ENCODE measurements at regions not wholly inside any gene's neighbourhood (a gene's known extent, or its start where the extent isn't known, plus 50 kb on each side); places are given as distances from the start of the nearest gene placed in this dataset.

DNA sequence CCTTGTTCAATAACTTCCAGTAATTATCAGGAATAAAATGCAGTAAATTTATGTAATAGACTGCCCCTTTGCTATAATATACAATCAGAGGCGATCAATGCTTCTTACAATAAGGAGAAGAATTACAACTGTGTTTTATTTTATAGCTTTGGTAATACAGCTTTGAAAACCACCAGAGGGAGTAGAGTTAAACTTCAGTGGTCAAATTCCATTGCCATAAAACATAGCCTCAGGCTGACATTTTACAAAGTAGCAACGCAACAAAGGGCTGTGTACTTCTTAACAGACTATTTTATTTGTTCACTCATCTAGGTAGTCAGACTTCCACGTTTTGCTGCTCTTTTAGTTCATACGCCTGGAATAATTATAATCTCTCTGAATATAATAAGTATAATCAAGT is 58.5 kb downstream of the TEX13C start:
- no peaks in the 10 kb centered on the region for H3K36me3 ChIP-seq (ENCODE audit: insufficient read depth, low read length)
- no peak overlapping the region for H3K4me3 ChIP-seq (ENCODE audit: low read depth, low read length, poor library complexity, severe bottlenecking)
- H3F3A ChIP-seq (ENCODE audit: insufficient read depth, low read length): no peaks in the 10 kb centered on the region
- no peaks in the 10 kb centered on the region for H3K9me2 ChIP-seq (ENCODE audit: low read depth, low read length)
- no peak overlapping the region for H3K27ac ChIP-seq (ENCODE audit: low read depth, low read length, poor library complexity, severe bottlenecking)
- no peak overlapping the region for H3K9ac ChIP-seq (ENCODE audit: low read length)
- H4K20me1 ChIP-seq (ENCODE audit: insufficient read depth, low read length): no peaks in the 10 kb centered on the region
- no peaks in the 10 kb centered on the region for H3K4me1 ChIP-seq (ENCODE audit: insufficient read depth, low read length, severe bottlenecking)
- no peak for TF ChIP-seq EZH2 (IDR thresholded peaks at IDR 0.05; ENCODE audit: borderline replicate concordance, low read length)
- H3K27me3 ChIP-seq (ENCODE audit: insufficient read depth, low read length): no peaks in the 10 kb centered on the region
- H3K9me3 ChIP-seq (ENCODE audit: low read length): no peaks in the 10 kb centered on the region
- no peaks in the 10 kb centered on the region for H3K79me2 ChIP-seq (ENCODE audit: insufficient read depth, low read length)
- H3K4me2 ChIP-seq (ENCODE audit: low read length): no peak overlapping the region
- no peak overlapping the region for H2AFZ ChIP-seq (ENCODE audit: low read length)

GRCh38 chrX:125378770-125379169 is 59.1 kb downstream of the TEX13C start:
- Histone ChIP-seq H3K9me2 (ENCODE audit: low read depth, low read length) (no peaks in the 10 kb centered on the region), H3F3A (ENCODE audit: insufficient read depth, low read length) (no peaks in the 10 kb centered on the region), H4K20me1 (ENCODE audit: insufficient read depth, low read length) (no peaks in the 10 kb centered on the region), H3K4me3 (ENCODE audit: low read depth, low read length, poor library complexity, severe bottlenecking) (no peak overlapping the region), H3K36me3 (ENCODE audit: insufficient read depth, low read length) (no peaks in the 10 kb centered on the region), H2AFZ (ENCODE audit: low read length) (no peak overlapping the region), H3K27ac (ENCODE audit: low read depth, low read length, poor library complexity, severe bottlenecking) (no peak overlapping the region), H3K9me3 (ENCODE audit: low read length) (no peaks in the 10 kb centered on the region), H3K27me3 (ENCODE audit: insufficient read depth, low read length) (no peaks in the 10 kb centered on the region), H3K4me1 (ENCODE audit: insufficient read depth, low read length, severe bottlenecking) (no peaks in the 10 kb centered on the region), H3K9ac (ENCODE audit: low read length) (no peak overlapping the region), H3K79me2 (ENCODE audit: insufficient read depth, low read length) (no peaks in the 10 kb centered on the region), H3K4me2 (ENCODE audit: low read length) (no peak overlapping the region)
- TF ChIP-seq EZH2 (IDR thresholded peaks at IDR 0.05; ENCODE audit: borderline replicate concordance, low read length) (no peak), CTCF (IDR thresholded peaks at IDR 0.05; ENCODE audit: low read length) (no peak)

DNA sequence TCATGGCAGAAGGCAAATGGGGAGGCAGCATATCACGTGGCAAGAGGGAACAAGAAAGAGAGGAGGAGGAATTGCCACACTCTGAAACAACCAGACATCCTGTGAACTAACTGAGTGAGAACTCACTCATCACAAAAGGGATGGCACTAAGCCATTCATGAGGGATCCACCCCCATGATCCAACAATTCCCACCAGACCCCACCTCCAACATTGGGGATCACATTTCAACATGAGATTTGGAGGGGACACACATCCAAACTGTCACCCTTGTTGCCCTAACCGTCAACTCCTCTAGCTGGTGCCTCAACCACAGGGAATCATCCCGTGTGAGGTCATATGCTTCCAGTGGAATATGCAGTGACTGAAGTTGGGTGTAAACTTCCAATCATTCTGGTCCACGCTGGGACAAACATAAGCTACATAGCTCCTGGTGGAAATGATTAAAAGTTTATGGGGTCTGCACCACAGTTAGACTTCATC is 62.5 kb downstream of the TEX13C start:
- Histone ChIP-seq H3K4me2 (ENCODE audit: low read length) (no peak overlapping the region), H3K9me3 (ENCODE audit: low read length) (no peaks in the 10 kb centered on the region), H2AFZ (ENCODE audit: low read length) (no peak overlapping the region), H3K36me3 (ENCODE audit: insufficient read depth, low read length) (no peaks in the 10 kb centered on the region), H3K4me1 (ENCODE audit: insufficient read depth, low read length, severe bottlenecking) (no peaks in the 10 kb centered on the region), H3F3A (ENCODE audit: insufficient read depth, low read length) (no peaks in the 10 kb centered on the region), H3K9ac (ENCODE audit: low read length) (no peak overlapping the region), H4K20me1 (ENCODE audit: insufficient read depth, low read length) (no peaks in the 10 kb centered on the region), H3K27me3 (ENCODE audit: insufficient read depth, low read length) (no peaks in the 10 kb centered on the region), H3K9me2 (ENCODE audit: low read depth, low read length) (no peaks in the 10 kb centered on the region), H3K4me3 (ENCODE audit: low read depth, low read length, poor library complexity, severe bottlenecking) (no peak overlapping the region), H3K79me2 (ENCODE audit: insufficient read depth, low read length) (no peaks in the 10 kb centered on the region), H3K27ac (ENCODE audit: low read depth, low read length, poor library complexity, severe bottlenecking) (no peak overlapping the region)
- TF ChIP-seq CTCF (IDR thresholded peaks at IDR 0.05; ENCODE audit: low read length) (no peak), EZH2 (IDR thresholded peaks at IDR 0.05; ENCODE audit: borderline replicate concordance, low read length) (no peak)

GRCh38 chrX:125382889-125383288 is 63.2 kb downstream of the TEX13C start:
- Histone ChIP-seq H3K27me3 (ENCODE audit: insufficient read depth, low read length) (no peaks in the 10 kb centered on the region), H3K36me3 (ENCODE audit: insufficient read depth, low read length) (no peaks in the 10 kb centered on the region), H3F3A (ENCODE audit: insufficient read depth, low read length) (no peaks in the 10 kb centered on the region), H3K4me1 (ENCODE audit: insufficient read depth, low read length, severe bottlenecking) (no peaks in the 10 kb centered on the region), H3K27ac (ENCODE audit: low read depth, low read length, poor library complexity, severe bottlenecking) (no peak overlapping the region), H2AFZ (ENCODE audit: low read length) (no peak overlapping the region), H3K4me2 (ENCODE audit: low read length) (no peak overlapping the region), H3K4me3 (ENCODE audit: low read depth, low read length, poor library complexity, severe bottlenecking) (no peak overlapping the region), H3K9me3 (ENCODE audit: low read length) (no peaks in the 10 kb centered on the region), H3K9me2 (ENCODE audit: low read depth, low read length) (no peaks in the 10 kb centered on the region), H3K9ac (ENCODE audit: low read length) (no peak overlapping the region), H3K79me2 (ENCODE audit: insufficient read depth, low read length) (no peaks in the 10 kb centered on the region), H4K20me1 (ENCODE audit: insufficient read depth, low read length) (no peaks in the 10 kb centered on the region)
- no peak for TF ChIP-seq CTCF (IDR thresholded peaks at IDR 0.05; ENCODE audit: low read length)
- no peak for TF ChIP-seq EZH2 (IDR thresholded peaks at IDR 0.05; ENCODE audit: borderline replicate concordance, low read length)
